ENCODE measurements at regions not wholly inside any gene's neighbourhood (a gene's known extent, or its start where the extent isn't known, plus 50 kb on each side); places are given as distances from the start of the nearest gene placed in this dataset.

- Histone ChIP-seq H3K27me3 (ENCODE audit: insufficient read depth, poor library complexity, severe bottlenecking) (no peaks in the 10 kb centered on the region), H3K27ac (replicated peaks) (no peak overlapping the region), H3K4me3 (replicated peaks; ENCODE audit: insufficient read depth, low read length) (no peak overlapping the region)
- DNase-seq (ENCODE audit: low read depth in 1 of 2, low spot score in 1 of 2), result no peak
- TF ChIP-seq GABPA (IDR thresholded peaks at IDR 0.05; ENCODE audit: low read depth) (no peak), SPI1 (IDR thresholded peaks at IDR 0.05; ENCODE audit: borderline replicate concordance, low read depth) (no peak), CTCF (IDR thresholded peaks at IDR 0.05; ENCODE audit: insufficient read depth, low read length) (no peak), REST (IDR thresholded peaks at IDR 0.05; ENCODE audit: insufficient replicate concordance, low read depth) (no peak), POLR2AphosphoS5 (IDR thresholded peaks at IDR 0.05; ENCODE audit: low read depth) (no peak)
These were observed 229.1 kb upstream of the STXBP5 start for GRCh38 chr6:146975093-146975492.

GRCh38 chr6:146980900-146981329, 223.3 kb upstream of the STXBP5 start:
- Histone ChIP-seq H3K27me3 (ENCODE audit: insufficient read depth, poor library complexity, severe bottlenecking) (no peaks in the 10 kb centered on the region), H3K27ac (replicated peaks) (no peak overlapping the region), H3K4me3 (replicated peaks; ENCODE audit: insufficient read depth, low read length) (no peak overlapping the region)
- no peak for TF ChIP-seq REST (IDR thresholded peaks at IDR 0.05; ENCODE audit: insufficient replicate concordance, low read depth)
- TF ChIP-seq SPI1 (IDR thresholded peaks at IDR 0.05; ENCODE audit: borderline replicate concordance, low read depth), result no peak
- TF ChIP-seq CTCF (IDR thresholded peaks at IDR 0.05; ENCODE audit: insufficient read depth, low read length), result no peak
- no peak for TF ChIP-seq GABPA (IDR thresholded peaks at IDR 0.05; ENCODE audit: low read depth)
- no peak for TF ChIP-seq POLR2AphosphoS5 (IDR thresholded peaks at IDR 0.05; ENCODE audit: low read depth)
- DNase-seq (ENCODE audit: low read depth in 1 of 2, low spot score in 1 of 2), result no peak

GRCh38 chr6:146981981-146982380, 222.2 kb upstream of the STXBP5 start:
- TF ChIP-seq REST (IDR thresholded peaks at IDR 0.05; ENCODE audit: insufficient replicate concordance, low read depth), result no peak
- no peak for TF ChIP-seq GABPA (IDR thresholded peaks at IDR 0.05; ENCODE audit: low read depth)
- no peak for TF ChIP-seq CTCF (IDR thresholded peaks at IDR 0.05; ENCODE audit: insufficient read depth, low read length)
- no peak for TF ChIP-seq SPI1 (IDR thresholded peaks at IDR 0.05; ENCODE audit: borderline replicate concordance, low read depth)
- no peak for TF ChIP-seq POLR2AphosphoS5 (IDR thresholded peaks at IDR 0.05; ENCODE audit: low read depth)
- no peak overlapping the region for H3K27ac ChIP-seq (replicated peaks)
- DNase-seq (ENCODE audit: low read depth in 1 of 2, low spot score in 1 of 2), result no peak
- no peak overlapping the region for H3K4me3 ChIP-seq (replicated peaks; ENCODE audit: insufficient read depth, low read length)
- no peaks in the 10 kb centered on the region for H3K27me3 ChIP-seq (ENCODE audit: insufficient read depth, poor library complexity, severe bottlenecking)
